ENCODE measurements at regions not wholly inside any gene's neighbourhood (a gene's known extent, or its start where the extent isn't known, plus 50 kb on each side); places are given as distances from the start of the nearest gene placed in this dataset.
A peak's percentile ranks its signal among the peaks of the same experiment; 100 is the strongest.

DNA sequence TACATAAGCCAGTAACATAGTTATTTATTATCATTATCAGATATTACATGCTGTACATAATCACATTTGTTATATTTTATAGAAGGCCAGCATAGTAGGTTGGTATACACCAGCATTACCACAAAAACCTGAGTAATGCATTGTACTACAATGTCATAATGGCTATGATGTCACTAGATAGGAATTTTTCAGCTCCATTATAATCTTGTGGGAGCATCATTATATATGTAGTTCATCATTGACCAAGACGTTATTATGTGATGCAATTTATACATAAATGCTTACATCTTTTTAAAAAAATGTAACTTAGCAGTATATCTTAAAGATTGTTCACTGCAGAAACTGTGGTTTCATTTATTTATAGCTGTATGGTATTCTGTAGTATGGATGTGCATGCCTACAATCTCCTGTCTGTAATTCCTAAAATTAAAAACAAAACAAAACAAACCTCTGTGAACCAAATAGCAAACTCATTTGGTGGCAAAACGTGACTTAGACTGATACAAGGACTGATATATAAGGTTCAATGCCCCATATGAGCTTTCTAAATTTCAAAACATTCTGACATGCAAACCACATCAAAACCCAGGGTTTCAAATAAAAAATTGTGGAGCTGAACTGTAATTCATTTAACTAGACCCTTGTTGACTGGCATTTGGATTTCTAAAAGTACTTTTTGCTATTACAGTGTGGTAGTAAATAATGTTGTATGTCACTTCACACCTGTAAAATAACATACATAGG, 250.9 kb downstream of the DLEU7 start:
- Mint-ChIP-seq H3K9me3 (ENCODE audit: unreplicated experiment) (no peaks in the 10 kb centered on the region), H3K4me1 (ENCODE audit: unreplicated experiment) (peaks cover 40% of the 10 kb centered on the region), H3K27me3 (ENCODE audit: unreplicated experiment) (peaks cover 5% of the 10 kb centered on the region), H3K27ac (ENCODE audit: unreplicated experiment) (no peak overlapping the region), H3K4me3 (ENCODE audit: unreplicated experiment) (no peak overlapping the region), H3K36me3 (ENCODE audit: unreplicated experiment) (no peaks in the 10 kb centered on the region)
- no peak for DNase-seq (ENCODE audit: extremely low spot score, unreplicated experiment)
- TF ChIP-seq CTCF (IDR thresholded peaks at IDR 0.05) = no peak

DNA sequence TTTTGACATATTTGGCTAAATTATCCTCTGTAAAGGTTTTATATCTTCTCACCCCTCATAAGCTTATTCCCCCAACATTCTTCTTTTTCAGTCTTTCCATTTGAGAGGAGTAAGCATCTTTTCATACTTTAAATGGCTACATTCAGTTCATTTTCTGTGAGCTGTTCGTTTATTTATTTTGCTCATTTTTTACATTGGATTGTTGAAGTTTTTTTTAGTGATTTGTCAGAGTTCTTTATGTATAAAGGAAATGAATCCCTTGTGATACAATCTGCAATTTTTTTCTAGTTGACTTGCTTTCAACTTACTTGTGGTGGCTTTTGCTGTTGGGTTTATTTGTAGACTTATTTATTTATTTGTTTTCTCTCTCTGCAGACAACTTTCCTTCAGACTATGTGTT, 250.3 kb downstream of the DLEU7 start:
- Mint-ChIP-seq H3K4me3 (ENCODE audit: unreplicated experiment) (no peak overlapping the region), H3K9me3 (ENCODE audit: unreplicated experiment) (no peaks in the 10 kb centered on the region), H3K4me1 (ENCODE audit: unreplicated experiment) (peaks cover 40% of the 10 kb centered on the region), H3K27ac (ENCODE audit: unreplicated experiment) (no peak overlapping the region), H3K27me3 (ENCODE audit: unreplicated experiment) (peaks cover 5% of the 10 kb centered on the region), H3K36me3 (ENCODE audit: unreplicated experiment) (no peaks in the 10 kb centered on the region)
- TF ChIP-seq CTCF (IDR thresholded peaks at IDR 0.05) = no peak
- DNase-seq (ENCODE audit: extremely low spot score, unreplicated experiment) = no peak

- Mint-ChIP-seq H3K36me3 (ENCODE audit: unreplicated experiment) (no peaks in the 10 kb centered on the region), H3K27ac (ENCODE audit: unreplicated experiment) (peak overlapping the region; percentile 71), H3K4me1 (ENCODE audit: unreplicated experiment) (peaks cover 28% of the 10 kb centered on the region), H3K9me3 (ENCODE audit: unreplicated experiment) (no peaks in the 10 kb centered on the region), H3K4me3 (ENCODE audit: unreplicated experiment) (no peak overlapping the region), H3K27me3 (ENCODE audit: unreplicated experiment) (peaks cover 5% of the 10 kb centered on the region)
- DNase-seq (ENCODE audit: extremely low spot score, unreplicated experiment) = no peak
- no peak for TF ChIP-seq CTCF (IDR thresholded peaks at IDR 0.05)
Observed at GRCh38 chr13:50594276-50595051, 249.0 kb downstream of the DLEU7 start.

- no peaks in the 10 kb centered on the region for H3K9me3 Mint-ChIP-seq (ENCODE audit: unreplicated experiment)
- TF ChIP-seq CTCF (IDR thresholded peaks at IDR 0.05) = no peak
- H3K4me1 Mint-ChIP-seq (ENCODE audit: unreplicated experiment) = peaks cover 23% of the 10 kb centered on the region
- peaks cover 5% of the 10 kb centered on the region for H3K27me3 Mint-ChIP-seq (ENCODE audit: unreplicated experiment)
- H3K4me3 Mint-ChIP-seq (ENCODE audit: unreplicated experiment) = no peak overlapping the region
- no peak for DNase-seq (ENCODE audit: extremely low spot score, unreplicated experiment)
- H3K36me3 Mint-ChIP-seq (ENCODE audit: unreplicated experiment) = no peaks in the 10 kb centered on the region
- H3K27ac Mint-ChIP-seq (ENCODE audit: unreplicated experiment) = no peak overlapping the region
Observed at GRCh38 chr13:50595196-50595595, 248.3 kb downstream of the DLEU7 start.

- H3K9me3 Mint-ChIP-seq (ENCODE audit: unreplicated experiment) = no peaks in the 10 kb centered on the region
- no peak for TF ChIP-seq CTCF (IDR thresholded peaks at IDR 0.05)
- no peak for DNase-seq (ENCODE audit: extremely low spot score, unreplicated experiment)
- H3K4me3 Mint-ChIP-seq (ENCODE audit: unreplicated experiment) = no peak overlapping the region
- H3K27me3 Mint-ChIP-seq (ENCODE audit: unreplicated experiment) = peaks cover 5% of the 10 kb centered on the region
- H3K36me3 Mint-ChIP-seq (ENCODE audit: unreplicated experiment) = no peaks in the 10 kb centered on the region
- H3K4me1 Mint-ChIP-seq (ENCODE audit: unreplicated experiment) = peaks cover 23% of the 10 kb centered on the region
- H3K27ac Mint-ChIP-seq (ENCODE audit: unreplicated experiment) = no peak overlapping the region
Observed at GRCh38 chr13:50596156-50596555, 247.3 kb downstream of the DLEU7 start.
